KMS-11 (cell line): ENCODE measurements at regions not wholly inside any gene's neighbourhood (a gene's known extent, or its start where the extent isn't known, plus 50 kb on each side); places are given as distances from the start of the nearest gene placed in this dataset.
"Not testable (repeated sequence)": the region's sequence is repeated elsewhere in the genome, so short reads cannot be mapped to it uniquely, and the experiment has no call there.

Experiments used
- H2AFZ ChIP-seq: fragments of 200-600 bp; sonication (generic); 2 replicates; pipeline ENCODE4 v1.6.1; 2016; ENCODE audit warnings: antibody characterized with exemption, mixed run types, low read depth
- H3K27ac ChIP-seq: fragments of 200-600 bp; sonication (generic); 2 replicates; pipeline ENCODE4 v1.6.1; 2016; ENCODE audit warnings: mild to moderate bottlenecking, mixed run types
- H3K27me3 ChIP-seq: fragments of 200-600 bp; sonication (generic); 2 replicates; pipeline ENCODE4 v1.6.1; 2017; ENCODE audit warnings: mild to moderate bottlenecking, low read depth, mixed run types, moderate library complexity; ENCODE audit not compliant: insufficient read depth
- H3K36me3 ChIP-seq: fragments of 200-600 bp; sonication (generic); 2 replicates; pipeline ENCODE4 v1.6.1; 2017; ENCODE audit warnings: mild to moderate bottlenecking, mixed run types; ENCODE audit not compliant: insufficient read depth
- H3K4me1 ChIP-seq: fragments of 200-600 bp; sonication (generic); 2 replicates; pipeline ENCODE4 v1.6.1; 2016; ENCODE audit warnings: mild to moderate bottlenecking, low read depth, mixed run types; ENCODE audit not compliant: poor library complexity, severe bottlenecking
- H3K4me2 ChIP-seq: fragments of 200-600 bp; sonication (generic); 2 replicates; pipeline ENCODE4 v1.7.0; 2016; ENCODE audit warnings: mild to moderate bottlenecking, mixed run types
- H3K4me3 ChIP-seq: fragments of 200-600 bp; sonication (generic); IDR thresholded peaks from 2 replicates; pipeline ENCODE4 v1.6.1; 2017; ENCODE audit warnings: low read depth, low read length, mixed read lengths; ENCODE audit not compliant: insufficient read depth
- H3K79me2 ChIP-seq: fragments of 200-600 bp; sonication (generic); 2 replicates; pipeline ENCODE4 v1.6.1; 2016; ENCODE audit warnings: low read depth, mixed run types; ENCODE audit not compliant: insufficient read depth
- H3K9ac ChIP-seq: fragments of 200-600 bp; sonication (generic); 2 replicates; pipeline ENCODE4 v1.6.1; 2016; ENCODE audit warnings: mild to moderate bottlenecking, mixed run types
- H4K20me1 ChIP-seq: fragments of 200-600 bp; sonication (generic); 2 replicates; pipeline ENCODE4 v1.6.1; 2016; ENCODE audit warnings: mild to moderate bottlenecking, mixed run types; ENCODE audit not compliant: insufficient read depth
- CTCF ChIP-seq: fragments of 200-600 bp; sonication (generic); conservative IDR thresholded peaks from 2 replicates; pipeline ENCODE4 v1.6.1; 2017; ENCODE audit warnings: low read depth, mild to moderate bottlenecking, antibody characterized with exemption, low read length, moderate library complexity, mixed read lengths

GRCh38 chr5:167857321-167857720 lies 434.1 kb upstream of the WWC1 start:
- Histone ChIP-seq H3K4me1 (no peaks in the 10 kb centered on the region), H3K27ac (no peak overlapping the region), H3K79me2 (no peaks in the 10 kb centered on the region), H2AFZ (no peak overlapping the region), H3K4me2 (no peak overlapping the region), H3K4me3 (no peak overlapping the region), H3K27me3 (no peaks in the 10 kb centered on the region), H3K9ac (no peak overlapping the region), H4K20me1 (no peaks in the 10 kb centered on the region), H3K36me3 (no peaks in the 10 kb centered on the region)
- TF ChIP-seq CTCF, result no peak

GRCh38 chr5:167858186-167858855 lies 433.1 kb upstream of the WWC1 start:
- H3K27ac ChIP-seq, H2AFZ ChIP-seq, H3K36me3 ChIP-seq, H4K20me1 ChIP-seq, H3K4me3 ChIP-seq, H3K27me3 ChIP-seq, H3K9ac ChIP-seq, H3K4me2 ChIP-seq, H3K79me2 ChIP-seq, H3K4me1 ChIP-seq: not testable (repeated sequence)

GRCh38 chr5:167861129-167861927 lies 430.1 kb upstream of the WWC1 start:
- Histone ChIP-seq H3K9ac (no peak overlapping the region), H4K20me1 (no peaks in the 10 kb centered on the region), H3K4me3 (no peak overlapping the region), H3K4me1 (no peaks in the 10 kb centered on the region), H3K27ac (no peak overlapping the region), H2AFZ (no peak overlapping the region), H3K4me2 (no peak overlapping the region), H3K27me3 (no peaks in the 10 kb centered on the region), H3K36me3 (no peaks in the 10 kb centered on the region), H3K79me2 (no peaks in the 10 kb centered on the region)
- no peak for TF ChIP-seq CTCF

- no peak overlapping the region for H3K27ac ChIP-seq
- no peak overlapping the region for H2AFZ ChIP-seq
- no peak overlapping the region for H3K4me3 ChIP-seq
- H3K9ac ChIP-seq, result no peak overlapping the region
- no peaks in the 10 kb centered on the region for H4K20me1 ChIP-seq
- no peaks in the 10 kb centered on the region for H3K36me3 ChIP-seq
- H3K4me2 ChIP-seq, result no peak overlapping the region
- TF ChIP-seq CTCF, result no peak
- H3K4me1 ChIP-seq, result no peaks in the 10 kb centered on the region
- no peaks in the 10 kb centered on the region for H3K27me3 ChIP-seq
- no peaks in the 10 kb centered on the region for H3K79me2 ChIP-seq
These were observed 429.5 kb upstream of the WWC1 start for GRCh38 chr5:167861928-167862426.

GRCh38 chr5:167863883-167864282 lies 427.6 kb upstream of the WWC1 start:
- H2AFZ ChIP-seq, result no peak overlapping the region
- H3K79me2 ChIP-seq, result no peaks in the 10 kb centered on the region
- no peak overlapping the region for H3K4me2 ChIP-seq
- no peak overlapping the region for H3K4me3 ChIP-seq
- no peaks in the 10 kb centered on the region for H4K20me1 ChIP-seq
- no peaks in the 10 kb centered on the region for H3K4me1 ChIP-seq
- no peak overlapping the region for H3K27ac ChIP-seq
- H3K9ac ChIP-seq, result no peak overlapping the region
- no peaks in the 10 kb centered on the region for H3K27me3 ChIP-seq
- H3K36me3 ChIP-seq, result no peaks in the 10 kb centered on the region
- no peak for TF ChIP-seq CTCF
